HL-60 (cell line): ENCODE measurements at regions not wholly inside any gene's neighbourhood (a gene's known extent, or its start where the extent isn't known, plus 50 kb on each side); places are given as distances from the start of the nearest gene placed in this dataset.

ENCODE experiments used
- DNase-seq, 2 experiments: peaks; one replicate each; pipeline ENCODE4 v3.0.0-alpha.2; 2010 to 2020; ENCODE audit warnings: low read depth in 1 of 2, low spot score in 1 of 2
- H3K27ac ChIP-seq: fragments of 250-450 bp; sonication (Bioruptor Pico); replicated peaks from 2 replicates; pipeline ENCODE4 v1.5.1; 2020; ENCODE audit warnings: mild to moderate bottlenecking, moderate library complexity
- H3K27me3 ChIP-seq: fragments of 250-450 bp; sonication (Bioruptor Pico); 2 replicates; pipeline ENCODE4 v1.5.1; 2021; ENCODE audit warnings: mild to moderate bottlenecking, moderate library complexity; ENCODE audit not compliant: insufficient read depth, poor library complexity, severe bottlenecking
- H3K4me3 ChIP-seq: replicated peaks from 2 replicates; pipeline ENCODE4 v1.5.1; 2011; ENCODE audit warnings: mild to moderate bottlenecking, control low read depth, low read length; ENCODE audit not compliant: insufficient read depth
- CTCF ChIP-seq: IDR thresholded peaks from one replicate; pipeline ENCODE4 v1.5.1; 2011; ENCODE audit warnings: low read length, control low read depth, inconsistent platforms; ENCODE audit not compliant: insufficient read depth
- GABPA ChIP-seq: IDR thresholded peaks from 2 replicates; pipeline ENCODE4 v1.6.1; 2012; ENCODE audit warnings: low read depth
- POLR2AphosphoS5 ChIP-seq: IDR thresholded peaks from 2 replicates; pipeline ENCODE4 v1.6.1; 2012; ENCODE audit warnings: low read depth
- SPI1 ChIP-seq: IDR thresholded peaks from 2 replicates; pipeline ENCODE4 v1.6.1; 2012; ENCODE audit warnings: low read depth, mild to moderate bottlenecking, borderline replicate concordance
- TF ChIP-seq, protein P1 (sequence below): IDR thresholded peaks from 2 replicates; pipeline ENCODE4 v1.6.1; 2012; ENCODE audit warnings: low read depth; ENCODE audit not compliant: insufficient replicate concordance

DNA sequence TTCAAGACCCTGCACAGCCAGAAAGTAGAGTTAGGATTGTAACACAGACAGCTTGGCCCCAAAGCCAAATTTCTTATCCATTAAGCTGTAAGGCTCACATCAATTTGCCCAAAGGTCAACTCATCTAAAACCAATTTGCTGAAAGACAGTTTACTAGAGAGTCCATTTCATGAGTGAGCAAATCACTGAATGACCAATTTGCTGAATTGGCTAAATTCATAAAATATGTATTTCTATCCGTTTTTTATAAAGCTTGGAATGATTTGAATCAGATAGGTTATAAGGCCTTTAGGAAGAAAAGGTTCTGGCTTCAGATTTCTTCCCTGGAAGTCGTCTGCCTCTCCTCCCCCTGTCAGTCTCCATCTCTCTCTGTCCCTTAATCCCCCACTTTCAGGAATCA is 168.1 kb downstream of the FCRL5 start:
- no peak overlapping the region for H3K27ac ChIP-seq
- H3K4me3 ChIP-seq = no peak overlapping the region
- peaks cover 3% of the 10 kb centered on the region for H3K27me3 ChIP-seq
- no peak for DNase-seq
- TF ChIP-seq POLR2AphosphoS5 (no peak), SPI1 (no peak), CTCF (no peak), GABPA (no peak)
- TF ChIP-seq, protein P1, sequence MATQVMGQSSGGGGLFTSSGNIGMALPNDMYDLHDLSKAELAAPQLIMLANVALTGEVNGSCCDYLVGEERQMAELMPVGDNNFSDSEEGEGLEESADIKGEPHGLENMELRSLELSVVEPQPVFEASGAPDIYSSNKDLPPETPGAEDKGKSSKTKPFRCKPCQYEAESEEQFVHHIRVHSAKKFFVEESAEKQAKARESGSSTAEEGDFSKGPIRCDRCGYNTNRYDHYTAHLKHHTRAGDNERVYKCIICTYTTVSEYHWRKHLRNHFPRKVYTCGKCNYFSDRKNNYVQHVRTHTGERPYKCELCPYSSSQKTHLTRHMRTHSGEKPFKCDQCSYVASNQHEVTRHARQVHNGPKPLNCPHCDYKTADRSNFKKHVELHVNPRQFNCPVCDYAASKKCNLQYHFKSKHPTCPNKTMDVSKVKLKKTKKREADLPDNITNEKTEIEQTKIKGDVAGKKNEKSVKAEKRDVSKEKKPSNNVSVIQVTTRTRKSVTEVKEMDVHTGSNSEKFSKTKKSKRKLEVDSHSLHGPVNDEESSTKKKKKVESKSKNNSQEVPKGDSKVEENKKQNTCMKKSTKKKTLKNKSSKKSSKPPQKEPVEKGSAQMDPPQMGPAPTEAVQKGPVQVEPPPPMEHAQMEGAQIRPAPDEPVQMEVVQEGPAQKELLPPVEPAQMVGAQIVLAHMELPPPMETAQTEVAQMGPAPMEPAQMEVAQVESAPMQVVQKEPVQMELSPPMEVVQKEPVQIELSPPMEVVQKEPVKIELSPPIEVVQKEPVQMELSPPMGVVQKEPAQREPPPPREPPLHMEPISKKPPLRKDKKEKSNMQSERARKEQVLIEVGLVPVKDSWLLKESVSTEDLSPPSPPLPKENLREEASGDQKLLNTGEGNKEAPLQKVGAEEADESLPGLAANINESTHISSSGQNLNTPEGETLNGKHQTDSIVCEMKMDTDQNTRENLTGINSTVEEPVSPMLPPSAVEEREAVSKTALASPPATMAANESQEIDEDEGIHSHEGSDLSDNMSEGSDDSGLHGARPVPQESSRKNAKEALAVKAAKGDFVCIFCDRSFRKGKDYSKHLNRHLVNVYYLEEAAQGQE = no peak

DNA sequence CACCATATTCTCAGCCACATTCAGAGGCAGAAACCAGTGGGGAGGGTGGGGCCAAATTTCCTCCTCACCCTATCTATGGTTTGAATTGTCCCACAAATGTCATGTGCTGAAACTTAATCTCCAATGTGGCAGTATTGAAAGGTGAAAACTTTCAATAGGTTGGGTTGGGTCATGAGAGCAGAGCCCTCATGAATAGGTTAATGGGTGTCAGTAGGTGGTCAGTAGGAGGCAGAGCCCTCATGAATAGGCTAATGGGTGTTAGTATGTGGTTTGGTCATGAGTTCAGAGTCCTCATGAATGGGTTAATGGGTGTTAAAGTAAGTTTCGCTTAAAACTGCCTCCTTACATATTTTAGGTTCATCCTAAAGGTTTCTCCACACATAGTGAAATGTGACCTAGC is 170.0 kb downstream of the FCRL5 start:
- TF ChIP-seq, protein P1 = no peak
- TF ChIP-seq POLR2AphosphoS5 (no peak), GABPA (no peak), SPI1 (no peak), CTCF (no peak)
- Histone ChIP-seq H3K27ac (no peak overlapping the region), H3K27me3 (peaks cover 3% of the 10 kb centered on the region), H3K4me3 (no peak overlapping the region)
- no peak for DNase-seq

- no peak for DNase-seq
- Histone ChIP-seq H3K4me3 (no peak overlapping the region), H3K27me3 (no peaks in the 10 kb centered on the region), H3K27ac (no peak overlapping the region)
- TF ChIP-seq CTCF (no peak), GABPA (no peak), SPI1 (no peak), POLR2AphosphoS5 (no peak)
- TF ChIP-seq, protein P1 = no peak
These were observed 171.8 kb downstream of the FCRL5 start for GRCh38 chr1:157380523-157380922.
